GM23338 (cell line): ENCODE measurements at regions not wholly inside any gene's neighbourhood (a gene's known extent, or its start where the extent isn't known, plus 50 kb on each side); places are given as distances from the start of the nearest gene placed in this dataset.

Experiments used
- ATAC-seq: fragments of 200-7000 bp; cut with Tn5 transposase; 3 replicates; pipeline ENCODE4 v1.9.1; 2020
- DNase-seq: peaks from one replicate; pipeline ENCODE4 v3.0.0-alpha.2; 2015; ENCODE audit warnings: low spot score
- H2AFZ ChIP-seq: fragments of 200-600 bp; sonication (generic); 2 replicates; pipeline ENCODE4 v1.8.0; 2016; ENCODE audit warnings: antibody characterized with exemption, mild to moderate bottlenecking, moderate library complexity
- H3F3A ChIP-seq: fragments of 200-600 bp; sonication (generic); replicated peaks from 2 replicates; pipeline ENCODE4 v1.8.0; 2017; ENCODE audit warnings: antibody characterized with exemption, mixed run types, low read depth
- H3K27ac ChIP-seq: fragments of 200-600 bp; sonication (generic); 2 replicates; pipeline ENCODE4 v1.6.1; 2016; ENCODE audit warnings: low read depth
- H3K27me3 ChIP-seq: fragments of 200-600 bp; sonication (generic); 2 replicates; pipeline ENCODE4 v1.8.0; 2016; ENCODE audit warnings: mild to moderate bottlenecking, mixed run types, moderate library complexity; ENCODE audit not compliant: insufficient read depth
- H3K36me3 ChIP-seq: fragments of 200-600 bp; sonication (generic); 2 replicates; pipeline ENCODE4 v1.8.0; 2016; ENCODE audit warnings: mild to moderate bottlenecking; ENCODE audit not compliant: insufficient read depth
- H3K4me1 ChIP-seq: fragments of 200-600 bp; sonication (generic); 2 replicates; pipeline ENCODE4 v1.8.0; 2016; ENCODE audit warnings: mild to moderate bottlenecking, moderate library complexity; ENCODE audit not compliant: insufficient read depth
- H3K4me2 ChIP-seq: fragments of 200-600 bp; sonication (generic); 2 replicates; pipeline ENCODE4 v1.7.1; 2017; ENCODE audit warnings: mixed run types
- H3K4me3 ChIP-seq: fragments of 200-600 bp; sonication (generic); 2 replicates; pipeline ENCODE4 v1.6.1; 2016; ENCODE audit warnings: mixed run types
- H3K79me2 ChIP-seq: fragments of 200-600 bp; sonication (generic); replicated peaks from 2 replicates; pipeline ENCODE4 v1.8.0; 2017; ENCODE audit warnings: mild to moderate bottlenecking; ENCODE audit not compliant: insufficient read depth
- H3K9me2 ChIP-seq: fragments of 200-600 bp; sonication (generic); 2 replicates; pipeline ENCODE4 v1.8.0; 2017; ENCODE audit not compliant: insufficient read depth
- H4K20me1 ChIP-seq: fragments of 200-600 bp; sonication (generic); replicated peaks from 2 replicates; pipeline ENCODE4 v1.8.0; 2017; ENCODE audit warnings: mild to moderate bottlenecking; ENCODE audit not compliant: insufficient read depth
- H3K27ac Mint-ChIP-seq: 2 replicates; pipeline ENCODE4 v1.8.0; 2020; ENCODE audit warnings: inconsistent platforms, mild to moderate bottlenecking, moderate library complexity, mixed read lengths
- H3K27me3 Mint-ChIP-seq: 3 replicates; pipeline ENCODE4 v1.8.0; 2022; ENCODE audit warnings: low read depth, mild to moderate bottlenecking, moderate library complexity, mixed read lengths, inconsistent platforms; ENCODE audit not compliant: insufficient read depth, poor library complexity
- H3K36me3 Mint-ChIP-seq: 3 replicates; pipeline ENCODE4 v1.8.0; 2021; ENCODE audit warnings: low read depth, mild to moderate bottlenecking, inconsistent platforms, moderate library complexity, mixed read lengths
- H3K4me1 Mint-ChIP-seq: 3 replicates; pipeline ENCODE4 v1.8.0; 2020; ENCODE audit warnings: mild to moderate bottlenecking, inconsistent platforms, mixed read lengths
- H3K4me3 Mint-ChIP-seq: 3 replicates; pipeline ENCODE4 v1.8.0; 2021; ENCODE audit warnings: moderate library complexity, mild to moderate bottlenecking, inconsistent platforms, mixed read lengths
- H3K9me3 Mint-ChIP-seq: 3 replicates; pipeline ENCODE4 v1.8.0; 2020; ENCODE audit warnings: moderate library complexity, mild to moderate bottlenecking, inconsistent platforms, mixed read lengths
- CREB1 ChIP-seq: fragments of 250-450 bp; sonication (Bioruptor Pico); IDR thresholded peaks from 2 replicates; pipeline ENCODE4 v1.5.0; 2020; ENCODE audit warnings: low read depth, mild to moderate bottlenecking, moderate library complexity
- CTCF ChIP-seq, 2 experiments: fragments of 200-600 bp in 1 of 2; sonication (generic) in 1 of 2; conservative IDR thresholded peaks; 2 replicates each; pipeline versions ENCODE4 v1.5.1 to v1.6.1; 2016 to 2017; ENCODE audit warnings: antibody characterized with exemption in 2 of 2, low read depth in 2 of 2, mild to moderate bottlenecking in 2 of 2, moderate library complexity in 1 of 2
- EZH2phosphoT487 ChIP-seq: fragments of 200-600 bp; sonication (generic); IDR thresholded peaks from one replicate; pipeline ENCODE4 v1.8.1; 2018; ENCODE audit warnings: antibody characterized with exemption; ENCODE audit not compliant: unreplicated experiment
- NANOG ChIP-seq: IDR thresholded peaks from 2 replicates; pipeline ENCODE4 v1.6.1; 2016; ENCODE audit warnings: antibody characterized with exemption, borderline replicate concordance
- POLR2AphosphoS5 ChIP-seq: IDR thresholded peaks from 2 replicates; pipeline ENCODE4 v1.6.1; 2016; ENCODE audit warnings: antibody characterized with exemption, low read depth
- STAT1 ChIP-seq: IDR thresholded peaks from one replicate; pipeline ENCODE4 v1.6.1; 2016; ENCODE audit warnings: antibody characterized with exemption; ENCODE audit not compliant: unreplicated experiment
- ZNF114 ChIP-seq: fragments of 250-450 bp; sonication (Bioruptor Pico); IDR thresholded peaks from 2 replicates; pipeline ENCODE4 v1.5.0; 2020; ENCODE audit warnings: mild to moderate bottlenecking, moderate library complexity
- ZNF331 ChIP-seq: fragments of 250-450 bp; sonication (Bioruptor Pico); IDR thresholded peaks from 2 replicates; pipeline ENCODE4 v1.5.0; 2020; ENCODE audit warnings: low read depth, mild to moderate bottlenecking, moderate library complexity
- TF ChIP-seq, protein P1 (sequence below): IDR thresholded peaks from one replicate; pipeline ENCODE4 v1.6.1; 2018; ENCODE audit warnings: antibody characterized with exemption; ENCODE audit not compliant: unreplicated experiment
- TF ChIP-seq, protein P2 (sequence below): fragments of 250-450 bp; sonication (Bioruptor Pico); IDR thresholded peaks from 2 replicates; pipeline ENCODE4 v1.5.0; 2020; ENCODE audit warnings: mild to moderate bottlenecking, moderate library complexity

DNA sequence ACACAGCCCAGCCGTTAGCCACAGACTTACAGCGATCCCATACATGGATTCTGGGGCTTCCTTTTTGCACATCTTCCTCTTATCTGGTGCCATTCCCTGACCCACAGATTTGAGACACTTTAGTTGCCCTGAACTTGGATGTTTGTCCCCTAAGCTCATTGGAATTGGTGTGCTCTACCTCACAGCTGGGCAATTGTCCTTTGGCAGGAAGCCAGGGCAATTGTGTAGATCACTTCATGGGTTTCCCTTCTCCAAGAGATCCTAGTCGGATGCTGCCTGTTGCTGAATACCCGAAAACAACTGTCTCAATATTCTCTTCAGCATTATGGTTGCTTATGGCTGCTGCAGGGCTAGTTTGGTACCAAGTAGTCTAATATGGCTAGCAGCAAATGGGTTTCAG lies 470.7 kb upstream of the MKI67 start (continued):
- TF ChIP-seq, protein P1, sequence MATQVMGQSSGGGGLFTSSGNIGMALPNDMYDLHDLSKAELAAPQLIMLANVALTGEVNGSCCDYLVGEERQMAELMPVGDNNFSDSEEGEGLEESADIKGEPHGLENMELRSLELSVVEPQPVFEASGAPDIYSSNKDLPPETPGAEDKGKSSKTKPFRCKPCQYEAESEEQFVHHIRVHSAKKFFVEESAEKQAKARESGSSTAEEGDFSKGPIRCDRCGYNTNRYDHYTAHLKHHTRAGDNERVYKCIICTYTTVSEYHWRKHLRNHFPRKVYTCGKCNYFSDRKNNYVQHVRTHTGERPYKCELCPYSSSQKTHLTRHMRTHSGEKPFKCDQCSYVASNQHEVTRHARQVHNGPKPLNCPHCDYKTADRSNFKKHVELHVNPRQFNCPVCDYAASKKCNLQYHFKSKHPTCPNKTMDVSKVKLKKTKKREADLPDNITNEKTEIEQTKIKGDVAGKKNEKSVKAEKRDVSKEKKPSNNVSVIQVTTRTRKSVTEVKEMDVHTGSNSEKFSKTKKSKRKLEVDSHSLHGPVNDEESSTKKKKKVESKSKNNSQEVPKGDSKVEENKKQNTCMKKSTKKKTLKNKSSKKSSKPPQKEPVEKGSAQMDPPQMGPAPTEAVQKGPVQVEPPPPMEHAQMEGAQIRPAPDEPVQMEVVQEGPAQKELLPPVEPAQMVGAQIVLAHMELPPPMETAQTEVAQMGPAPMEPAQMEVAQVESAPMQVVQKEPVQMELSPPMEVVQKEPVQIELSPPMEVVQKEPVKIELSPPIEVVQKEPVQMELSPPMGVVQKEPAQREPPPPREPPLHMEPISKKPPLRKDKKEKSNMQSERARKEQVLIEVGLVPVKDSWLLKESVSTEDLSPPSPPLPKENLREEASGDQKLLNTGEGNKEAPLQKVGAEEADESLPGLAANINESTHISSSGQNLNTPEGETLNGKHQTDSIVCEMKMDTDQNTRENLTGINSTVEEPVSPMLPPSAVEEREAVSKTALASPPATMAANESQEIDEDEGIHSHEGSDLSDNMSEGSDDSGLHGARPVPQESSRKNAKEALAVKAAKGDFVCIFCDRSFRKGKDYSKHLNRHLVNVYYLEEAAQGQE: no peak

DNA sequence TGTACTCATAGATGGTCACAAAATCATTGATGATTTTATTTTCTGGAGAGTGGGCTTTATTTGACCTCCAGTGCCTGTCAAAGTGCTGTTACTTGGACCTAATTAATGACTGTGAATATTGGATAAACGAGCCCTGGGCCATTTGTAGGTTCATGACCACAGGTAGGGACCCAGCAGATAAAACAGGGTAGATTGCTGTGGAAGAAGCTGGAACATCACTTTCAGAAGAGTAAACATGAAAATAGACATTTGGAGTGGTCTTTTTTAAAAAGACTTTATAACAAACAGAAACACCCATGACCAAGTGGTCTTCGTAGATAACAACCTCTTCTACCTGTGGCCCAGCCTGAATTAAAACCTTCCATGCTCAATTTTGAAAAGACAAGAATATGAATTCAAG lies 472.8 kb upstream of the MKI67 start:
- Mint-ChIP-seq H3K9me3 (no peaks in the 10 kb centered on the region), H3K27ac (no peak overlapping the region), H3K27me3 (peaks cover 2% of the 10 kb centered on the region), H3K4me1 (no peaks in the 10 kb centered on the region), H3K36me3 (no peaks in the 10 kb centered on the region), H3K4me3 (no peak overlapping the region)
- H3K79me2 ChIP-seq: no peaks in the 10 kb centered on the region
- H3K4me3 ChIP-seq: no peak overlapping the region
- DNase-seq (no peak), ATAC-seq (no peak)
- no peaks in the 10 kb centered on the region for H3K4me1 ChIP-seq
- no peaks in the 10 kb centered on the region; the same call in 1 of the 2 replicates for H3K36me3 ChIP-seq
- no peaks in the 10 kb centered on the region for H4K20me1 ChIP-seq
- no peak overlapping the region for H3K27ac ChIP-seq
- H3K9me2 ChIP-seq: no peaks in the 10 kb centered on the region
- no peak overlapping the region for H2AFZ ChIP-seq
- H3K4me2 ChIP-seq: no peak overlapping the region
- H3K27me3 ChIP-seq: no peaks in the 10 kb centered on the region
- no peaks in the 10 kb centered on the region for H3F3A ChIP-seq
- no peak for TF ChIP-seq CTCF (conservative IDR thresholded peaks at IDR 0.05; ENCODE audit: low read depth in 2 of 2)
- no peak for TF ChIP-seq EZH2phosphoT487
- no peak for TF ChIP-seq POLR2AphosphoS5
- no peak for TF ChIP-seq STAT1
- TF ChIP-seq, protein P2, sequence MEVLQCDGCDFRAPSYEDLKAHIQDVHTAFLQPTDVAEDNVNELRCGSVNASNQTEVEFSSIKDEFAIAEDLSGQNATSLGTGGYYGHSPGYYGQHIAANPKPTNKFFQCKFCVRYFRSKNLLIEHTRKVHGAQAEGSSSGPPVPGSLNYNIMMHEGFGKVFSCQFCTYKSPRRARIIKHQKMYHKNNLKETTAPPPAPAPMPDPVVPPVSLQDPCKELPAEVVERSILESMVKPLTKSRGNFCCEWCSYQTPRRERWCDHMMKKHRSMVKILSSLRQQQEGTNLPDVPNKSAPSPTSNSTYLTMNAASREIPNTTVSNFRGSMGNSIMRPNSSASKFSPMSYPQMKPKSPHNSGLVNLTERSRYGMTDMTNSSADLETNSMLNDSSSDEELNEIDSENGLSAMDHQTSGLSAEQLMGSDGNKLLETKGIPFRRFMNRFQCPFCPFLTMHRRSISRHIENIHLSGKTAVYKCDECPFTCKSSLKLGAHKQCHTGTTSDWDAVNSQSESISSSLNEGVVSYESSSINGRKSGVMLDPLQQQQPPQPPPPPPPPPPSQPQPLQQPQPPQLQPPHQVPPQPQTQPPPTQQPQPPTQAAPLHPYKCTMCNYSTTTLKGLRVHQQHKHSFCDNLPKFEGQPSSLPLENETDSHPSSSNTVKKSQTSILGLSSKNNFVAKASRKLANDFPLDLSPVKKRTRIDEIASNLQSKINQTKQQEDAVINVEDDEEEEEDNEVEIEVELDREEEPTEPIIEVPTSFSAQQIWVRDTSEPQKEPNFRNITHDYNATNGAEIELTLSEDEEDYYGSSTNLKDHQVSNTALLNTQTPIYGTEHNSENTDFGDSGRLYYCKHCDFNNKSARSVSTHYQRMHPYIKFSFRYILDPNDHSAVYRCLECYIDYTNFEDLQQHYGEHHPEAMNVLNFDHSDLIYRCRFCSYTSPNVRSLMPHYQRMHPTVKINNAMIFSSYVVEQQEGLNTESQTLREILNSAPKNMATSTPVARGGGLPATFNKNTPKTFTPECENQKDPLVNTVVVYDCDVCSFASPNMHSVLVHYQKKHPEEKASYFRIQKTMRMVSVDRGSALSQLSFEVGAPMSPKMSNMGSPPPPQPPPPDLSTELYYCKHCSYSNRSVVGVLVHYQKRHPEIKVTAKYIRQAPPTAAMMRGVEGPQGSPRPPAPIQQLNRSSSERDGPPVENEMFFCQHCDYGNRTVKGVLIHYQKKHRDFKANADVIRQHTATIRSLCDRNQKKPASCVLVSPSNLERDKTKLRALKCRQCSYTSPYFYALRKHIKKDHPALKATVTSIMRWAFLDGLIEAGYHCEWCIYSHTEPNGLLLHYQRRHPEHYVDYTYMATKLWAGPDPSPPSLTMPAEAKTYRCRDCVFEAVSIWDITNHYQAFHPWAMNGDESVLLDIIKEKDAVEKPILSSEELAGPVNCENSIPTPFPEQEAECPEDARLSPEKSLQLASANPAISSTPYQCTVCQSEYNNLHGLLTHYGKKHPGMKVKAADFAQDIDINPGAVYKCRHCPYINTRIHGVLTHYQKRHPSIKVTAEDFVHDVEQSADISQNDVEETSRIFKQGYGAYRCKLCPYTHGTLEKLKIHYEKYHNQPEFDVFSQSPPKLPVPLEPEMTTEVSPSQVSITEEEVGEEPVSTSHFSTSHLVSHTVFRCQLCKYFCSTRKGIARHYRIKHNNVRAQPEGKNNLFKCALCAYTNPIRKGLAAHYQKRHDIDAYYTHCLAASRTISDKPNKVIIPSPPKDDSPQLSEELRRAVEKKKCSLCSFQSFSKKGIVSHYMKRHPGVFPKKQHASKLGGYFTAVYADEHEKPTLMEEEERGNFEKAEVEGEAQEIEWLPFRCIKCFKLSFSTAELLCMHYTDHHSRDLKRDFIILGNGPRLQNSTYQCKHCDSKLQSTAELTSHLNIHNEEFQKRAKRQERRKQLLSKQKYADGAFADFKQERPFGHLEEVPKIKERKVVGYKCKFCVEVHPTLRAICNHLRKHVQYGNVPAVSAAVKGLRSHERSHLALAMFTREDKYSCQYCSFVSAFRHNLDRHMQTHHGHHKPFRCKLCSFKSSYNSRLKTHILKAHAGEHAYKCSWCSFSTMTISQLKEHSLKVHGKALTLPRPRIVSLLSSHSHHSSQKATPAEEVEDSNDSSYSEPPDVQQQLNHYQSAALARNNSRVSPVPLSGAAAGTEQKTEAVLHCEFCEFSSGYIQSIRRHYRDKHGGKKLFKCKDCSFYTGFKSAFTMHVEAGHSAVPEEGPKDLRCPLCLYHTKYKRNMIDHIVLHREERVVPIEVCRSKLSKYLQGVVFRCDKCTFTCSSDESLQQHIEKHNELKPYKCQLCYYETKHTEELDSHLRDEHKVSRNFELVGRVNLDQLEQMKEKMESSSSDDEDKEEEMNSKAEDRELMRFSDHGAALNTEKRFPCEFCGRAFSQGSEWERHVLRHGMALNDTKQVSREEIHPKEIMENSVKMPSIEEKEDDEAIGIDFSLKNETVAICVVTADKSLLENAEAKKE: no peak
- TF ChIP-seq ZNF114 (CRISPR knock-in tag): no peak
- no peak for TF ChIP-seq ZNF331 (CRISPR knock-in tag)
- TF ChIP-seq NANOG: no peak
- no peak for TF ChIP-seq CREB1 (CRISPR knock-in tag)
- TF ChIP-seq, protein P1: no peak
